ENCODE measurements at regions not wholly inside any gene's neighbourhood (a gene's known extent, or its start where the extent isn't known, plus 50 kb on each side); places are given as distances from the start of the nearest gene placed in this dataset.

DNA sequence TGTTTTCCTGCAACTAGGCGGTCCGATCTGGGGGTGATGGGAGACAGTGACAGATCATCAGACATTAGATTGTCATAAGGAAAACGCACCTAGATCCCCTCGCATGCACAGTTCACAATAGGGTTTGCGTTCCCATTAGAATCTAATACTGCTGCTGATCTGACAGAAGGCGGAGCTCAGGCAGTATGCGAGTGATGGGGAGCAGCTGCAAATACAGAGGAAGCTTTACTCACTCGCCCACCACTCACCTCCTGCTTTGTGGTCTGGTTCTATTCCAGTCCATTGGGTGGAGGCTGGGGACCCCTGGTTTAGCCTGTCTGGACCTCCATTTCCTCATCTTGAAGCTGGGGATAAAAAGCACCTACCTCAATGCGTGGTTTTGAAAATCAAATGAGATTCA lies 437.5 kb upstream of the PROK2 start:
- TF ChIP-seq POLR2A (IDR thresholded peaks at IDR 0.05; ENCODE audit: low read depth, low read length) (no peak), POLR2AphosphoS5 (IDR thresholded peaks at IDR 0.05; ENCODE audit: low read depth, low read length) (no peak), TAF1 (IDR thresholded peaks at IDR 0.05; ENCODE audit: low read depth, low read length) (no peak)

Data from GM12891 (cell line).